Endothelial cell of umbilical vein (primary cell): ENCODE measurements at regions not wholly inside any gene's neighbourhood (a gene's known extent, or its start where the extent isn't known, plus 50 kb on each side); places are given as distances from the start of the nearest gene placed in this dataset.

Source experiments
- BruUV-seq: library from RNA; stranded (reverse); fragments of 400-500 nt; replicated peaks from 2 replicates; lab custom pipeline; 2021; lab: Mats Ljungman, UMichigan
- CTCF ChIA-PET: fragments of 300-600, 350-600 bp; sonication (Branson Sonifier 250); formaldehyde crosslinking; loops from one replicate; lab custom pipeline; 2021; ENCODE audit warnings: antibody characterized with exemption, inconsistent platforms; lab: Charles Lee
- POLR2A ChIA-PET: fragments of 300-600, 350-600 bp; sonication (Branson Sonifier 250); formaldehyde crosslinking; loops from one replicate; lab custom pipeline; 2021; ENCODE audit warnings: antibody characterized with exemption, inconsistent platforms; lab: Charles Lee
- DNase-seq: peaks from one replicate; pipeline ENCODE4 v3.0.0-alpha.2; 2011; ENCODE audit warnings: low read depth, low spot score
- FAIRE-seq: peaks from 2 replicates; lab custom pipeline; 2011; peaks lifted over from hg19 to GRCh38; lab: Jason Lieb, UNC
- H2AFZ ChIP-seq: 2 replicates; pipeline ENCODE4 v1.6.0; 2012; ENCODE audit warnings: low read depth, low read length, control low read depth, inconsistent platforms
- H3K27ac ChIP-seq: 2 replicates; pipeline ENCODE4 v1.5.1; 2011; ENCODE audit warnings: low read depth, mild to moderate bottlenecking, control low read depth, low read length, moderate library complexity; ENCODE audit not compliant: insufficient read depth
- H3K27me3 ChIP-seq, 2 experiments: 2 replicates each; pipeline versions ENCODE4 v1.6.0 to v1.6.1; 2011; ENCODE audit warnings: low read length in 2 of 2, mixed read lengths in 1 of 2; ENCODE audit not compliant: control insufficient read depth in 2 of 2, insufficient read depth in 2 of 2
- H3K36me3 ChIP-seq, 2 experiments: 2 replicates in 1 of 2; 3 replicates in 1 of 2; pipeline ENCODE4 v1.5.1; 2011; ENCODE audit warnings: low read length in 2 of 2, mild to moderate bottlenecking in 1 of 2, moderate library complexity in 1 of 2; ENCODE audit not compliant: control insufficient read depth in 2 of 2, insufficient read depth in 2 of 2; ENCODE audit errors: extremely low read depth in 1 of 2
- H3K4me1 ChIP-seq: 3 replicates; pipeline ENCODE4 v1.5.1; 2011; ENCODE audit warnings: mild to moderate bottlenecking, low read length; ENCODE audit not compliant: control insufficient read depth, insufficient read depth; ENCODE audit errors: extremely low read depth
- H3K4me2 ChIP-seq: 2 replicates; pipeline ENCODE4 v1.6.1; 2011; ENCODE audit warnings: low read length, control low read depth, mixed read lengths; ENCODE audit not compliant: insufficient read depth
- H3K4me3 ChIP-seq, 3 experiments: fragments of 200-600 bp in 1 of 3; sonication (generic), shearing (Covaris generic) in 1 of 3; replicated peaks in 1 of 3; 2 replicates each; pipeline ENCODE4 v1.5.1; 2011 to 2016; ENCODE audit warnings: control low read depth in 3 of 3, low read length in 3 of 3, mild to moderate bottlenecking in 2 of 3, inconsistent platforms in 1 of 3, low read depth in 1 of 3, moderate library complexity in 1 of 3; ENCODE audit not compliant: insufficient read depth in 1 of 3
- H3K79me2 ChIP-seq: 2 replicates; pipeline ENCODE4 v1.6.0; 2012; ENCODE audit warnings: low read length, inconsistent platforms; ENCODE audit not compliant: control insufficient read depth, insufficient read depth
- H3K9ac ChIP-seq: replicated peaks from 2 replicates; pipeline ENCODE3; 2011; ENCODE audit warnings: low read length, control low read depth; ENCODE audit not compliant: insufficient read depth; ENCODE audit errors: extremely low read depth
- H3K9me1 ChIP-seq: replicated peaks from 3 replicates; pipeline ENCODE4 v1.6.0; 2011; ENCODE audit warnings: mild to moderate bottlenecking, low read length; ENCODE audit not compliant: control insufficient read depth, insufficient read depth; ENCODE audit errors: extremely low read depth
- H3K9me3 ChIP-seq: replicated peaks from 2 replicates; pipeline ENCODE4 v1.5.1; 2012; ENCODE audit warnings: low read length, inconsistent platforms; ENCODE audit not compliant: control insufficient read depth, insufficient read depth
- H4K20me1 ChIP-seq: replicated peaks from 2 replicates; pipeline ENCODE3; 2011; ENCODE audit warnings: mild to moderate bottlenecking, low read length; ENCODE audit not compliant: control insufficient read depth, insufficient read depth; ENCODE audit errors: extremely low read depth
- EZH2 ChIP-seq: IDR thresholded peaks from 2 replicates; pipeline ENCODE4 v1.6.1; 2012; ENCODE audit warnings: borderline replicate concordance, low read depth, mild to moderate bottlenecking, moderate library complexity, low read length, inconsistent platforms; ENCODE audit not compliant: severe bottlenecking
- FOS ChIP-seq: IDR thresholded peaks from 2 replicates; pipeline ENCODE4 v1.6.1; 2011; ENCODE audit warnings: mild to moderate bottlenecking, low read length, moderate library complexity, borderline replicate concordance; ENCODE audit not compliant: insufficient read depth
- GATA2 ChIP-seq: IDR thresholded peaks from 2 replicates; pipeline ENCODE4 v1.7.0; 2011; ENCODE audit warnings: low read depth, mild to moderate bottlenecking, moderate library complexity, mixed read lengths, low read length; ENCODE audit not compliant: insufficient read length, insufficient read depth
- JUN ChIP-seq: IDR thresholded peaks from 2 replicates; pipeline ENCODE4 v1.6.1; 2011; ENCODE audit warnings: borderline replicate concordance, low read depth; ENCODE audit not compliant: insufficient read length, insufficient read depth
- MYC ChIP-seq: IDR thresholded peaks from one replicate; pipeline ENCODE4 v1.6.1; 2011; ENCODE audit warnings: mild to moderate bottlenecking, low read depth, low read length
- POLR2A ChIP-seq: IDR thresholded peaks from 2 replicates; pipeline ENCODE4 v1.6.1; 2012; ENCODE audit warnings: low read depth, mild to moderate bottlenecking, control low read depth, low read length
- POLR2AphosphoS5 ChIP-seq: IDR thresholded peaks from 2 replicates; pipeline ENCODE4 v1.6.1; 2012; ENCODE audit warnings: low read depth, mild to moderate bottlenecking, control low read depth, low read length, moderate library complexity; ENCODE audit not compliant: insufficient read depth
- dilution Hi-C: fragments of 300-500 bp; cut with MboI; formaldehyde crosslinking; loops from one replicate; pipeline ENCODE4 v1.15.0; 2019; ENCODE audit warnings: low sequenced_read_pairs; ENCODE audit not compliant: extremely low pct_ligation_motif_present
- intact Hi-C: fragments of 100-400 bp; cut with micrococcal nuclease; formaldehyde crosslinking; loops from one replicate; pipeline ENCODE4 v1.10.0; 2022
- TF ChIP-seq, protein P1 (sequence below): IDR thresholded peaks from 2 replicates; pipeline ENCODE4 v1.6.1; 2011; ENCODE audit not compliant: insufficient read depth, insufficient read length
- TF ChIP-seq, protein P2 (sequence below), 2 donors: IDR thresholded peaks; 1 replicate in 1 of 2; 2 replicates in 1 of 2; pipeline ENCODE4 v1.5.1; 2011; ENCODE audit warnings: low read length in 2 of 2, mild to moderate bottlenecking in 2 of 2, moderate library complexity in 2 of 2, control low read depth in 1 of 2, inconsistent platforms in 1 of 2, low read depth in 1 of 2; ENCODE audit not compliant: insufficient read depth in 1 of 2; ENCODE audit errors: extremely low read depth in 1 of 2

DNA sequence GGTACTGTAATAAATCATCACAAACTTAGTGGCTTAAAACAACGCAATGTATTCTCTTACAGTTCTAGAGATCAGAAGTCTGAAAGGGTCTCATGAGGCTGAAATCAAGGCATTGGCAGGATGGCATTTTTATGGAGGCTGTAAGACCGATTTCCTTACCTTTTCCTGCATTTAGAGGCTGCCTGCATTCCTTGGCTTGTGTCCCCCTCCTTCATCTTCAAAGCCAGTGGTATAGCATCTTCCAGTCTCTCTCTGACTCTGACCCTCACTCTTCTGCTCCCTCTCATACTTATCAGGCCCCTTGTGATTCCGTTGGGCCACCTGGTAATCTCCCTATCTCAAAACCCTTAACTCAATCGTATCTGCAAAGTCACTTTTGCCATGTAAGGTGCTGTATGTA, 258.2 kb upstream of the JADE1 start:
- BruUV-seq: no TSS peak
- intact Hi-C loops: no loop called here
- no peak overlapping the region for H3K4me3 ChIP-seq
- H3K36me3 ChIP-seq: no peaks in the 10 kb centered on the region
- no peak overlapping the region for H3K27ac ChIP-seq
- H3K4me2 ChIP-seq: no peak overlapping the region
- no peaks in the 10 kb centered on the region for H3K9me1 ChIP-seq
- no peak for FAIRE-seq
- no peaks in the 10 kb centered on the region for H3K9me3 ChIP-seq
- dilution Hi-C loops: no loop called here
- H3K4me1 ChIP-seq: peaks cover 16% of the 10 kb centered on the region
- H3K79me2 ChIP-seq: no peaks in the 10 kb centered on the region
- no peaks in the 10 kb centered on the region for H3K27me3 ChIP-seq
- H2AFZ ChIP-seq: no peak overlapping the region
- H4K20me1 ChIP-seq: no peaks in the 10 kb centered on the region
- TF ChIP-seq, protein P1, sequence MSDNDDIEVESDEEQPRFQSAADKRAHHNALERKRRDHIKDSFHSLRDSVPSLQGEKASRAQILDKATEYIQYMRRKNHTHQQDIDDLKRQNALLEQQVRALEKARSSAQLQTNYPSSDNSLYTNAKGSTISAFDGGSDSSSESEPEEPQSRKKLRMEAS: no peak
- no peak for TF ChIP-seq POLR2AphosphoS5
- no peak for TF ChIP-seq JUN
- TF ChIP-seq, protein P2, sequence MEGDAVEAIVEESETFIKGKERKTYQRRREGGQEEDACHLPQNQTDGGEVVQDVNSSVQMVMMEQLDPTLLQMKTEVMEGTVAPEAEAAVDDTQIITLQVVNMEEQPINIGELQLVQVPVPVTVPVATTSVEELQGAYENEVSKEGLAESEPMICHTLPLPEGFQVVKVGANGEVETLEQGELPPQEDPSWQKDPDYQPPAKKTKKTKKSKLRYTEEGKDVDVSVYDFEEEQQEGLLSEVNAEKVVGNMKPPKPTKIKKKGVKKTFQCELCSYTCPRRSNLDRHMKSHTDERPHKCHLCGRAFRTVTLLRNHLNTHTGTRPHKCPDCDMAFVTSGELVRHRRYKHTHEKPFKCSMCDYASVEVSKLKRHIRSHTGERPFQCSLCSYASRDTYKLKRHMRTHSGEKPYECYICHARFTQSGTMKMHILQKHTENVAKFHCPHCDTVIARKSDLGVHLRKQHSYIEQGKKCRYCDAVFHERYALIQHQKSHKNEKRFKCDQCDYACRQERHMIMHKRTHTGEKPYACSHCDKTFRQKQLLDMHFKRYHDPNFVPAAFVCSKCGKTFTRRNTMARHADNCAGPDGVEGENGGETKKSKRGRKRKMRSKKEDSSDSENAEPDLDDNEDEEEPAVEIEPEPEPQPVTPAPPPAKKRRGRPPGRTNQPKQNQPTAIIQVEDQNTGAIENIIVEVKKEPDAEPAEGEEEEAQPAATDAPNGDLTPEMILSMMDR (IDR thresholded peaks at IDR 0.05; ENCODE audit: extremely low read depth in 1 of 2, insufficient read depth in 1 of 2, low read depth in 1 of 2, low read length in 2 of 2): no peak
- TF ChIP-seq POLR2A: no peak
- no peak for TF ChIP-seq EZH2
- TF ChIP-seq MYC: no peak
- no peak for TF ChIP-seq GATA2
- no peak for TF ChIP-seq FOS
- CTCF ChIA-PET: interaction anchor here (3.4 kb wide), 1 partner anchor 22 kb away, joined by 18 read pairs; no protein-coding TSS in a partner anchor
- POLR2A ChIA-PET: no interaction called here
- no peak for DNase-seq
- H3K9ac ChIP-seq: no peak overlapping the region
